ENCODE measurements at regions not wholly inside any gene's neighbourhood (a gene's known extent, or its start where the extent isn't known, plus 50 kb on each side); places are given as distances from the start of the nearest gene placed in this dataset.

- TF ChIP-seq CTCF (conservative IDR thresholded peaks at IDR 0.05 in 1 of 2, IDR thresholded peaks at IDR 0.05 in 1 of 2; ENCODE audit: low read depth in 1 of 2, low read length in 2 of 2): no peak
These were observed 120.0 kb upstream of the SNTG2 start for GRCh38 chr2:830419-831224.

GRCh38 chr2:829047-829446 lies 121.6 kb upstream of the SNTG2 start:
- no peak overlapping the region for H3K9ac ChIP-seq (ENCODE audit: insufficient read depth, low read length)
- H2AFZ ChIP-seq (ENCODE audit: low read length): no peak overlapping the region
- H3K9me3 ChIP-seq (ENCODE audit: control insufficient read depth, insufficient read depth, low read depth, low read length): no peaks in the 10 kb centered on the region
- no peak overlapping the region for H3K4me3 ChIP-seq (replicated peaks in 1 of 4; ENCODE audit: control extremely low read depth in 1 of 4, insufficient read depth in 1 of 4, low read depth in 3 of 4, low read length in 4 of 4)
- TF ChIP-seq CTCF (conservative IDR thresholded peaks at IDR 0.05 in 1 of 2, IDR thresholded peaks at IDR 0.05 in 1 of 2; ENCODE audit: low read depth in 1 of 2, low read length in 2 of 2) (no peak), EZH2 (IDR thresholded peaks at IDR 0.05; ENCODE audit: low read length, missing control alignments) (no peak)
- no peaks in the 10 kb centered on the region for H3K27me3 ChIP-seq (ENCODE audit: control insufficient read depth, insufficient read depth, low read length)
- no peaks in the 10 kb centered on the region for H3K36me3 ChIP-seq (ENCODE audit: control insufficient read depth, insufficient read depth, low read length)
- no peaks in the 10 kb centered on the region for H3K4me1 ChIP-seq (ENCODE audit: control insufficient read depth, extremely low read depth, insufficient read depth, low read length)
- no peaks in the 10 kb centered on the region for H3K79me2 ChIP-seq (ENCODE audit: control insufficient read depth, insufficient read depth, low read length)
- no peak overlapping the region for H3K4me2 ChIP-seq (ENCODE audit: extremely low read depth, insufficient read depth, low read length)
- no peak for DNase-seq (ENCODE audit: low read depth in 2 of 2)
- H3K27ac ChIP-seq (ENCODE audit: insufficient read depth, low read length): no peak overlapping the region
- no peaks in the 10 kb centered on the region for H4K20me1 ChIP-seq (ENCODE audit: control insufficient read depth, extremely low read depth, insufficient read depth, low read length)

More at GRCh38 chr2:830419-831224, 120.0 kb upstream of the SNTG2 start:
- DNase-seq (ENCODE audit: low read depth in 2 of 2): no peak
- Histone ChIP-seq H4K20me1 (ENCODE audit: control insufficient read depth, extremely low read depth, insufficient read depth, low read length) (no peaks in the 10 kb centered on the region), H3K4me3 (replicated peaks in 1 of 4; ENCODE audit: control extremely low read depth in 1 of 4, insufficient read depth in 1 of 4, low read depth in 3 of 4, low read length in 4 of 4) (no peak overlapping the region), H3K9ac (ENCODE audit: insufficient read depth, low read length) (no peak overlapping the region), H3K4me1 (ENCODE audit: control insufficient read depth, extremely low read depth, insufficient read depth, low read length) (no peaks in the 10 kb centered on the region), H3K4me2 (ENCODE audit: extremely low read depth, insufficient read depth, low read length) (no peak overlapping the region), H3K27me3 (ENCODE audit: control insufficient read depth, insufficient read depth, low read length) (no peaks in the 10 kb centered on the region), H3K27ac (ENCODE audit: insufficient read depth, low read length) (no peak overlapping the region), H3K36me3 (ENCODE audit: control insufficient read depth, insufficient read depth, low read length) (no peaks in the 10 kb centered on the region), H2AFZ (ENCODE audit: low read length) (no peak overlapping the region), H3K9me3 (ENCODE audit: control insufficient read depth, insufficient read depth, low read depth, low read length) (no peaks in the 10 kb centered on the region), H3K79me2 (ENCODE audit: control insufficient read depth, insufficient read depth, low read length) (no peaks in the 10 kb centered on the region)

DNA sequence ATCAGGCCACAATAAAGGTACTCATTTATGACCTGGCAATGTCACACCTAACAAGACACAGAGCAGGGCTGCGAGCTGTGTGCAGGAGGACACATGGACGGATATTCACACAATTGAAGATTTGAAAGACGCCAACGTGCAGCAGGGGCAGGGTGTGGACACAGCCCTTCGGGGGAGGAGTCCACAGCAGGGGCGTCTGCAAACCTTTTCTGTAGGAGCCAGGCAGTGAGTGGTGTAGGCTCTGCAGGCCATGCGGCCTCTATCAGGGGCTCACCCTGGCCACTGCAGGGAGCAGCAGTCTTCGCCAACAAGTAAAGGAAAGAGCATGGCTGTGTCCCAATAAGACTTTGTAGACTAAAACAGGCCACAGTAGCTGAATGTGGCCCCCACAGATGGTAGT lies 125.7 kb upstream of the SNTG2 start:
- H2AFZ ChIP-seq (ENCODE audit: low read length): no peak overlapping the region

More for the DNA sequence above, 125.7 kb upstream of the SNTG2 start:
- Histone ChIP-seq H3K4me1 (ENCODE audit: control insufficient read depth, extremely low read depth, insufficient read depth, low read length) (no peaks in the 10 kb centered on the region), H3K27ac (ENCODE audit: insufficient read depth, low read length) (no peak overlapping the region), H3K27me3 (ENCODE audit: control insufficient read depth, insufficient read depth, low read length) (no peaks in the 10 kb centered on the region), H4K20me1 (ENCODE audit: control insufficient read depth, extremely low read depth, insufficient read depth, low read length) (no peaks in the 10 kb centered on the region), H3K9ac (ENCODE audit: insufficient read depth, low read length) (no peak overlapping the region), H3K79me2 (ENCODE audit: control insufficient read depth, insufficient read depth, low read length) (no peaks in the 10 kb centered on the region), H3K36me3 (ENCODE audit: control insufficient read depth, insufficient read depth, low read length) (no peaks in the 10 kb centered on the region), H3K9me3 (ENCODE audit: control insufficient read depth, insufficient read depth, low read depth, low read length) (no peaks in the 10 kb centered on the region), H3K4me3 (replicated peaks in 1 of 4; ENCODE audit: control extremely low read depth in 1 of 4, insufficient read depth in 1 of 4, low read depth in 3 of 4, low read length in 4 of 4) (no peak overlapping the region), H3K4me2 (ENCODE audit: extremely low read depth, insufficient read depth, low read length) (no peak overlapping the region)
- DNase-seq (ENCODE audit: low read depth in 2 of 2): no peak
- no peak for TF ChIP-seq CTCF (conservative IDR thresholded peaks at IDR 0.05 in 1 of 2, IDR thresholded peaks at IDR 0.05 in 1 of 2; ENCODE audit: low read depth in 1 of 2, low read length in 2 of 2)
- no peak for TF ChIP-seq EZH2 (IDR thresholded peaks at IDR 0.05; ENCODE audit: low read length, missing control alignments)

Data from fibroblast of lung (primary cell).